Thyroid gland (tissue), 4 donors: ENCODE measurements at regions not wholly inside any gene's neighbourhood (a gene's known extent, or its start where the extent isn't known, plus 50 kb on each side); places are given as distances from the start of the nearest gene placed in this dataset.

Experiments used
- POLR2A ChIP-seq, 2 donors: fragments of 450-650 bp; IDR thresholded peaks; one replicate each; pipeline ENCODE4 v1.6.1; 2017; ENCODE audit warnings: antibody characterized with exemption in 2 of 2, mild to moderate bottlenecking in 2 of 2, moderate library complexity in 1 of 2
- TF ChIP-seq, protein P1 (sequence below), 6 experiments: fragments of 200-600 bp in 3 of 6; fragments of 450-650 bp in 3 of 6; sonication (generic) in 3 of 6; IDR thresholded peaks; one replicate each; pipeline ENCODE4 v1.5.1; 2016 to 2019; ENCODE audit warnings: antibody characterized with exemption in 6 of 6, mild to moderate bottlenecking in 2 of 6, inconsistent platforms in 1 of 6, moderate library complexity in 1 of 6

DNA sequence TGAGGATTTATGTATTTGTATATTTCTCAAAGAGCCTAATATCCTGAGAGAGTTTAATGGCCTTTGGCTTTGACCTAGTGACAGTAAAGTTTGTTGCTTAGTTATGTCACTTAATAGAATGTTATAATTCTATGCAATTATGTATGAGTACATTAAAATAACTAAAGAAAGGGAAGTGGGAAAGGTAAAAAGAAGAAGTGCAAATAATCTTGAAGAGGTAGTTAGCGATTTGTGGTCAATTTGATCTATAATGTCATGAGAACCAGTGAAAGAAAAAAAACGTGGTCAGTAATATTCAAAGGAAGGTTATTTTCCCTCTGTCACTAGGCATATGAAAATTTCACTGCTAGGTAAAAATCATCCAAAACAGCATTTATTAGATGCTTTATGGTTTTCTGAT lies 143.4 kb upstream of the LSM8 start:
- TF ChIP-seq, protein P1, sequence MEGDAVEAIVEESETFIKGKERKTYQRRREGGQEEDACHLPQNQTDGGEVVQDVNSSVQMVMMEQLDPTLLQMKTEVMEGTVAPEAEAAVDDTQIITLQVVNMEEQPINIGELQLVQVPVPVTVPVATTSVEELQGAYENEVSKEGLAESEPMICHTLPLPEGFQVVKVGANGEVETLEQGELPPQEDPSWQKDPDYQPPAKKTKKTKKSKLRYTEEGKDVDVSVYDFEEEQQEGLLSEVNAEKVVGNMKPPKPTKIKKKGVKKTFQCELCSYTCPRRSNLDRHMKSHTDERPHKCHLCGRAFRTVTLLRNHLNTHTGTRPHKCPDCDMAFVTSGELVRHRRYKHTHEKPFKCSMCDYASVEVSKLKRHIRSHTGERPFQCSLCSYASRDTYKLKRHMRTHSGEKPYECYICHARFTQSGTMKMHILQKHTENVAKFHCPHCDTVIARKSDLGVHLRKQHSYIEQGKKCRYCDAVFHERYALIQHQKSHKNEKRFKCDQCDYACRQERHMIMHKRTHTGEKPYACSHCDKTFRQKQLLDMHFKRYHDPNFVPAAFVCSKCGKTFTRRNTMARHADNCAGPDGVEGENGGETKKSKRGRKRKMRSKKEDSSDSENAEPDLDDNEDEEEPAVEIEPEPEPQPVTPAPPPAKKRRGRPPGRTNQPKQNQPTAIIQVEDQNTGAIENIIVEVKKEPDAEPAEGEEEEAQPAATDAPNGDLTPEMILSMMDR (IDR thresholded peaks at IDR 0.05), result no peak
- no peak for TF ChIP-seq POLR2A (IDR thresholded peaks at IDR 0.05)
